ENCODE measurements at regions not wholly inside any gene's neighbourhood (a gene's known extent, or its start where the extent isn't known, plus 50 kb on each side); places are given as distances from the start of the nearest gene placed in this dataset.

DNA sequence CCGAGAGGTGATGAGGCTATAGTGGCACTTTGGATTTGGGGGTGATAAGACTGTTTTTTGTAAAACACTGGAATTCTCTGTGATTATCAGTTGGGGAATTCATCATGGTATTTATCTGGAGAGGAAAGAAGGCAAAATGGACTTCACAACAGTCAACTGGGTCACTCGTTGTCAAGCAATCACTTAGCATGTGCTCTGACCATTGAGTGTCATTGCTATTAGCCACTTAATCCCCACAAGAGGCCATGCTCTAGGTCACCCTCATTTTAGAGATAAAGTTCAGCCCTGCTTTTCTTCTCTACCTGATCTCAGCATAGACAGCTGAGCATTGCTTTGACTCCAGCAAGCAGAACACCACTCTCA lies 160.1 kb upstream of the PITX1 start:
- POLR2A ChIA-PET (ENCODE audit: low non-redundant PET): no interaction called here
- H3K27me3 ChIP-seq (replicated peaks; ENCODE audit: insufficient read depth, low read depth, low read length, poor library complexity): peaks cover 55% of the 10 kb centered on the region

DNA sequence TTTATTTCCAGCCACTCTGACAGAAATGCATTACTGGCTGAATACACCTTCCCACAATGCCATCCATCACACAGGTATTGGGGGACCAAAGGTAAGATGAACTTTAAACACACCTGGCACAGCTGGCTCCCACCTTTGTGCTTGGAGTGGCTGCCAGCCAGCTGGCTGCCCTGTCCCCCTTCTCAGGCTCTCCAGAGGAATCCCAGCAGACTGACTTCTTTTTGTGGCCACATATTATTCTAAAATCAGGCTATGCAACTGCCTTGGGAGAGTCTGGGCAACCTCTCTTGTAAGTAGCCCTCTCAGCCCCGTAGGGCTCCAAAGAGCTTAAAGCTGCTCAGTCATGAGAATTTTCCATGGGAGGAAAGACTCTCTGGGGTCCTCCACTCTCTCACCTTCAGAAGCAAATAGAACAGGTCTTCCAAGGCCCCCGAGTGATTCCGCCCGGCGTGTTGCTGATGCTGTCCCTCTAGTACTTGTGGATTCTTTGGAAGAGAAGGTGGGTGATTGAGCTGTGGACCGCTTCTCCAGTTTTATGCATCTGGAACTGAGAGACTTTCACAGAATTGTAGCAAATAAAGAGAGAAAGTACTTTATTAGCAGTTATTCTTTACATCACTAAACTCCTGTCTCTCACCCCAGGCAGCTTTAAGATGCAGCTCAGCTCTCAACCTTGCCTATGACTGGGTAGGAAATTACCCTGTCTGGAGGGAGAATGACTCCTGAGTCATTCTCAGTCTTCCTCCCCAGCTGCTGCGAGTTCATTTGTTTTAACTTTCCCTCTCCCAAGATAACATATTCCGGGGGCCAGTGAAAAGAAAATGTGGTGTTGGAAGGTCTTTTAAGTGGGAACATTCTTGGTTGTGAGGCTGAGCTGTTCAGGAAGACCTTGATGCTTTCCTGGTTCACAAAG lies 159.4 kb upstream of the PITX1 start:
- no TSS peak for BruUV-seq (replicated peaks)

More for the DNA sequence above, 160.1 kb upstream of the PITX1 start:
- no peaks in the 10 kb centered on the region for H3K4me1 ChIP-seq (ENCODE audit: insufficient read depth, low read length, poor library complexity, severe bottlenecking)
- CTCF ChIA-PET: interaction anchor here (0.6 kb wide), 1 partner anchor 10 kb away, joined by 3 read pairs; no protein-coding TSS in a partner anchor
- H3K9me3 ChIP-seq (ENCODE audit: low read depth, low read length, poor library complexity, severe bottlenecking): no peaks in the 10 kb centered on the region
- H3K36me3 ChIP-seq (ENCODE audit: insufficient read depth, low read length, poor library complexity, severe bottlenecking): no peaks in the 10 kb centered on the region
- no peak overlapping the region for H3K27ac ChIP-seq (ENCODE audit: low read depth, low read length, poor library complexity, severe bottlenecking)
- intact Hi-C loops (cut with micrococcal nuclease; ENCODE audit: unreplicated experiment): loop anchor here (5.0 to 10.0 kb wide), 2 partner anchors 279 to 457 kb away; partner anchors contain the start of gene CAMLG
- no peak for DNase-seq (ENCODE audit: low spot score)
- no peak overlapping the region for H3K4me3 ChIP-seq (ENCODE audit: low read depth, low read length, poor library complexity, severe bottlenecking)
- TF ChIP-seq EZH2 (IDR thresholded peaks at IDR 0.05; ENCODE audit: borderline replicate concordance, low read depth, low read length, poor library complexity, severe bottlenecking): no peak
- TF ChIP-seq, protein P1, sequence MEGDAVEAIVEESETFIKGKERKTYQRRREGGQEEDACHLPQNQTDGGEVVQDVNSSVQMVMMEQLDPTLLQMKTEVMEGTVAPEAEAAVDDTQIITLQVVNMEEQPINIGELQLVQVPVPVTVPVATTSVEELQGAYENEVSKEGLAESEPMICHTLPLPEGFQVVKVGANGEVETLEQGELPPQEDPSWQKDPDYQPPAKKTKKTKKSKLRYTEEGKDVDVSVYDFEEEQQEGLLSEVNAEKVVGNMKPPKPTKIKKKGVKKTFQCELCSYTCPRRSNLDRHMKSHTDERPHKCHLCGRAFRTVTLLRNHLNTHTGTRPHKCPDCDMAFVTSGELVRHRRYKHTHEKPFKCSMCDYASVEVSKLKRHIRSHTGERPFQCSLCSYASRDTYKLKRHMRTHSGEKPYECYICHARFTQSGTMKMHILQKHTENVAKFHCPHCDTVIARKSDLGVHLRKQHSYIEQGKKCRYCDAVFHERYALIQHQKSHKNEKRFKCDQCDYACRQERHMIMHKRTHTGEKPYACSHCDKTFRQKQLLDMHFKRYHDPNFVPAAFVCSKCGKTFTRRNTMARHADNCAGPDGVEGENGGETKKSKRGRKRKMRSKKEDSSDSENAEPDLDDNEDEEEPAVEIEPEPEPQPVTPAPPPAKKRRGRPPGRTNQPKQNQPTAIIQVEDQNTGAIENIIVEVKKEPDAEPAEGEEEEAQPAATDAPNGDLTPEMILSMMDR (conservative IDR thresholded peaks at IDR 0.05; ENCODE audit: low read depth, low read length): no peak
- BruUV-seq (replicated peaks): no TSS peak

DNA sequence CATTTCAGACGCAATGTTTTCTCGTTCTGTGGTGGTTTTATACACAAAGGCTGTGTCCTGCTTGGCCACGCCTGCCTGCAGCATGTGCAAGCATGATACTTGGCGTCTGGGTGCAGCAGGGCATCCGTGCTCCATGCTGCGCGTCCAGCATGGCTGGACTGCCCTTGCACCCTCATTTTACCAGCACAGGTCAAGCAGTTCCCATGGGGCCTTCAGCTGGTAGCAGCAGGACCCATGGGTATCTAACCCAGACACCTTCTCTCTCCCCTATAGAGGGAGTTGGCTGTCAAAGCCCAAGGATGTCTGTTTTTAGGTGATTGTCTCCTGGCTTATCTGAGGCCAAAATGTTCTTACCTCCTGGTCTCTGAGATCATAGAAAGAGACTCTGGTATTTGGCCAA lies 158.3 kb upstream of the PITX1 start:
- H3K4me3 ChIP-seq (ENCODE audit: low read depth, low read length, poor library complexity, severe bottlenecking): no peak overlapping the region
- intact Hi-C loops (cut with micrococcal nuclease; ENCODE audit: unreplicated experiment): loop anchor here (5.0 to 10.0 kb wide), 2 partner anchors 278 to 455 kb away; partner anchors contain the start of gene CAMLG
- BruUV-seq (replicated peaks): no TSS peak
- CTCF ChIA-PET: no interaction called here
- DNase-seq (ENCODE audit: low spot score): no peak
- H3K27ac ChIP-seq (ENCODE audit: low read depth, low read length, poor library complexity, severe bottlenecking): no peak overlapping the region
- no peaks in the 10 kb centered on the region for H3K4me1 ChIP-seq (ENCODE audit: insufficient read depth, low read length, poor library complexity, severe bottlenecking)
- no peaks in the 10 kb centered on the region for H3K9me3 ChIP-seq (ENCODE audit: low read depth, low read length, poor library complexity, severe bottlenecking)
- H3K36me3 ChIP-seq (ENCODE audit: insufficient read depth, low read length, poor library complexity, severe bottlenecking): no peaks in the 10 kb centered on the region
- peaks cover 57% of the 10 kb centered on the region for H3K27me3 ChIP-seq (replicated peaks; ENCODE audit: insufficient read depth, low read depth, low read length, poor library complexity)
- TF ChIP-seq, protein P1 (conservative IDR thresholded peaks at IDR 0.05; ENCODE audit: low read depth, low read length): no peak
- TF ChIP-seq EZH2 (IDR thresholded peaks at IDR 0.05; ENCODE audit: borderline replicate concordance, low read depth, low read length, poor library complexity, severe bottlenecking): no peak
- POLR2A ChIA-PET (ENCODE audit: low non-redundant PET): no interaction called here

More for the DNA sequence above, 159.4 kb upstream of the PITX1 start:
- POLR2A ChIA-PET (ENCODE audit: low non-redundant PET): no interaction called here
- Histone ChIP-seq H3K9me3 (ENCODE audit: low read depth, low read length, poor library complexity, severe bottlenecking) (no peaks in the 10 kb centered on the region), H3K27ac (ENCODE audit: low read depth, low read length, poor library complexity, severe bottlenecking) (no peak overlapping the region), H3K4me3 (ENCODE audit: low read depth, low read length, poor library complexity, severe bottlenecking) (no peak overlapping the region), H3K27me3 (replicated peaks; ENCODE audit: insufficient read depth, low read depth, low read length, poor library complexity) (peaks cover 52% of the 10 kb centered on the region), H3K4me1 (ENCODE audit: insufficient read depth, low read length, poor library complexity, severe bottlenecking) (no peaks in the 10 kb centered on the region), H3K36me3 (ENCODE audit: insufficient read depth, low read length, poor library complexity, severe bottlenecking) (no peaks in the 10 kb centered on the region)
- CTCF ChIA-PET: no interaction called here
- DNase-seq (ENCODE audit: low spot score): no peak
- TF ChIP-seq EZH2 (IDR thresholded peaks at IDR 0.05; ENCODE audit: borderline replicate concordance, low read depth, low read length, poor library complexity, severe bottlenecking): no peak
- TF ChIP-seq, protein P1 (conservative IDR thresholded peaks at IDR 0.05; ENCODE audit: low read depth, low read length): no peak
- intact Hi-C loops (cut with micrococcal nuclease; ENCODE audit: unreplicated experiment): loop anchor here (5.0 to 10.0 kb wide), 2 partner anchors 279 to 456 kb away; partner anchors contain the start of gene CAMLG
